Activated T-helper 1 cell treated with Interleukin-2 at 50 U/mL for 16 hours (primary cell): ENCODE measurements at regions not wholly inside any gene's neighbourhood (a gene's known extent, or its start where the extent isn't known, plus 50 kb on each side); places are given as distances from the start of the nearest gene placed in this dataset.
A peak's percentile ranks its signal among the peaks of the same experiment; 100 is the strongest.

ENCODE experiments used
- DNase-seq: peaks from one replicate; pipeline ENCODE4 v3.0.0-alpha.2; 2020; ENCODE audit warnings: low read depth

DNA sequence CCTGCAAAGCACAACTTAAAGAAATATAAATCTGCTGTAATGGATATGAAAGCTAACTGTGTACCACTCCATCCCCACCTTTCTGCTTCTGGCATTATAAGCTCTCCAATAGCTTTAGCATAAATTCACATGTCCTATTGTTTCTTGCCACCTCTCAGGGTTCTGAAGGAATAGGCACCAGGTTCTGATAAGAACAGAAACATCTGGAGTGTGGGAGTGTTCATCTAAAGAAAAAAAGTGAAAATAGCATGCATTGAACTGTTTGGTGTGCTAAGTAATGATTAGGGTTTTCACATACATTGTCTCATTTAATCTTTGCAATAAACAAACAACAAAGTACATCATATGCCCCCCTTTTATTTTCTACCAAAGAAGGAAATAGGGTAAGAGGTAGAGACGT, 72.3 kb downstream of the FAM76B start:
- DNase-seq = no peak

DNA sequence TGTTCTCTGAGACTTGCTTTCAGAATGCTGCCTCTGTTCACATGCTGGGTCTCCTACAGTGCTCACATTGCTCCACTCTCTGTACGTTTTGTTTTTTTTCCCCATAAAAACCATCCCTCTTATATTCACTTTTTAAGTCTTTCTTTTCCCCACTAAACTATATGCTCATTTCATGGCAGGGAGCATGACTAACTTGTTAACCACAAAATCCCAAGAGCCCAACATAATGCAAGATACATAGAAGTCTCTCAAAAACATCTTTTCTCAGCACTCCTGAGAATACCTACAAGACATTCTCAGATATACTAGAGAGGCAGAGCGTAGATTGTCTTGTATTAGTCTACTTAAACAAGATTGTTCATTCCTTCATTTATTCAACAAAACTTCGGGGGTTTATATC, 73.3 kb downstream of the FAM76B start:
- DNase-seq = no peak

DNA sequence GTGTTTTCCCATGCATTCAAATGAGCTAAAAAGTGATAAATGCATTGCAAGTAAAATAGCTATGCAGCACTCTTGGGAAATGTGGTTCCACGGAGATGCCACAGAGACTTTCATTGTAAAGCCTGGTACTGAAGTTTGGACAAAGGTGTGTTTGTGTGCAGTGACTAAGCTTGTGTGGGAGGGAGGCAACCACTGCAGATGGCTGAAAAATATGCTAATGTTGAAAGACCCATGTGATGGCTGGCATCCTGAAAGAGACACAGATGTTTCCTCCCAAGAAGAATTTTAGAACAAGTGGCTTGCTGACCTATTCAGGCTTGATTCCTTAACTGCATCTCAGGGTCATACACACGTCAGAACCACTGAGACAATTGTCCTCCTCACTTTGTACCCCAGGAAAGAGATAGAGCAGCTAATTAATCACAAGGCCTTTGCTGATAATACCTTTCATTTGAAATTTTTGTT, 73.8 kb downstream of the FAM76B start:
- DNase-seq = no peak

DNA sequence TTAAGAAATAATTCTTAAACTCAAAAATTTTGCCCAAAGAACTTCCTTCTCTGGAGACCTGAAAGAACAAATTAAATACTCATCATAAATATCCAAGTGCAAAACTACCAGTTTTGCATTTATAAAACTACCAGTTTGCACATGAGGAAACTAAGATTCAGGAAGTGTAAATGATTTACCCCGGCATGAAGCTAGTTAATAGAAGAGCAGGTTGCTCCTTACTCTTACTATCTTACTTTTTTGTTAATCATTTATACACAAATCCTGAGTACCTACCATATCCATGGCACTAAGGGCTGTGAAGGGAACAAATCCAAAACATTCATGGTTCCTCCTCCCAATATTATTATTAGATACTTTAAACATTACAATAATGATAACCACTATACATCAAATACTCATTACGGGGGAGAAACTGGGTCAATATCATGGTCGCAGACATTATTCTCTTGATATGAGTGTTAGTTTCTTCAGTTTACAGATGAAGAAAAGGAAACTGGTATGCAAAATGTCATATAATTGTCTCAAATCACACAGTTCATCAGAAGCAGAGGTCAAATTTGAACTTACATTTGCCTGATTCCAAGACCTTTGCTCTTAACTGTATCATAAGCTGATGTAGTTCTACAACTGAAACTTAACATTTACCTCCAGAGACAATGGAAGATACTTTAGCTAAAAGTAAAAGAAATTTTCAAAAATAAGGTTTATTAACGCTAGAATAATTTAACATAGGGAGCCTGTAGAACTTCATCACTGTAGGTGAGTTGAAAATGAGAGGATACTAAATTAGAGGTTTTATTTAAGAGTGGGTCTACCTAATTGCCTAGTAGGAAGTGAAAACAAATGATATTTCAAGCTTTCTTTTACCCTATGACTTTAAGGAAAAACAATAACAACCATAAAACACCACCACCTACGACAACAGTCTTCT, 74.5 kb downstream of the FAM76B start:
- no peak for DNase-seq

DNA sequence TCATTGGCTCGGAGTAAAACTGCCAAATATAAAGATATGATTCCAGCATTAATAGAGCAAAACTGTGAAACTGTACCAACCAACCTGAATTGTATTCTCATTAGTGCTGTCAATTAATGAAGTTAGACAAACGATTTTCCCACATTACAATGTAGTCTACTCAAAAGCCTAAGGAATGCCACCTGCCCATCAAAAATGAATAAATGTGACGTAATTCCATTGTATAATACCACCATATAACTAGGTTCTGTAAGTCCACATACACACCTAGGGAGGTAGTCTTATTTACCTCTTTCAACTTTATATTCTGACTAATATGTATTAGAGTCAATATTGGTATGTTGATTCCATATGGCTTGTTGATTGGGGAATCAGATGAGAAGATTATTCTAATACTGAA, 76.2 kb downstream of the FAM76B start:
- no peak for DNase-seq

DNA sequence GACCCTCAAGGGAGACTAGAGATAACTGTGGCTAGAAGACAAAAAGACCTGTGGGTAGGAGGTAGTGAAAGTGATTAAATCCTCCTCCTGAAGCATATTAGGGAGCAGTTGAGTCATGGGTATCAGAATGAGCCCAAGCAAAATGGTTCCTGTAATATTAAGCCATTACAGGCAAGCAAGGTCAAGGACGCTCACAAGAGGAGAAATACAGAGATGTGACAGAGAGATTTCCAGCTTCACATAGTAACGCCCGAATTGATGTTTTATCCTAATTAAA, 77.7 kb downstream of the FAM76B start:
- DNase-seq = no peak

DNA sequence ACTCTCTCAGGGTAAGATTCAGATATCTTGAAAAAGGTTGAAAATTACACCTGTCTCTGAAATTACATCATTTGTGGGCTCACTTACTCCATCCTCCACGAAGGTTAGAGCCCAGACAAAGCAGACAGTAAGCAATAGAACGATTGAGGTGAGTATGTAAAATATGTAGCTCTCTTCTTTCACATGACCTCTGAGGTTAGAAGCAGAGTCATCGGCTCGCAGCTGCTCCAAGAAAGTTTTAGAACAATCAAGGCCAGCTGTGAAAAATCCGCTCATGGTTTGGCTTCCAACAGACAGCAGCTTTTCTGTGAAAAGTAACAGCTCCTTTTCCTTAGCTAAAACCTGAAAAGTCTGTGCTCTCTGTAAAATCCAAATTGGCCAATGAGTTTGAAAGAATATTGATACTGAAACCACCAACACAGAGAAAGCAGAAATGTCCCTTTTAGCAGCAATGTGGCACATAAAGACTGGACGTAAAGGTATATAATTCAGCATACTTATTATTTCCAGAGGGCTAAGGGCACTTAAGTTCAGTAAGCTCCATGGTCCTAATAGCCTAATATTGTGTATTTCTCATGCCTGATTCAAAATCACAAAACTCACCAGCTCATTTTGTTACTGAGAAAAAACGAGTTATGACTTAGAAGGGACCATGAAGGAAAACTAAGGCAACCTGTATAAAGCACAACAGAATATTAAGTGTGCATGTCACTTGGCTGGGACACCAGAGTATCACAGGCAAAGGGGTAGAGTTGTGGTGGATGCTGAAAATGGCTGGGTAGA, 78.2 kb downstream of the FAM76B start:
- DNase-seq = no peak

DNA sequence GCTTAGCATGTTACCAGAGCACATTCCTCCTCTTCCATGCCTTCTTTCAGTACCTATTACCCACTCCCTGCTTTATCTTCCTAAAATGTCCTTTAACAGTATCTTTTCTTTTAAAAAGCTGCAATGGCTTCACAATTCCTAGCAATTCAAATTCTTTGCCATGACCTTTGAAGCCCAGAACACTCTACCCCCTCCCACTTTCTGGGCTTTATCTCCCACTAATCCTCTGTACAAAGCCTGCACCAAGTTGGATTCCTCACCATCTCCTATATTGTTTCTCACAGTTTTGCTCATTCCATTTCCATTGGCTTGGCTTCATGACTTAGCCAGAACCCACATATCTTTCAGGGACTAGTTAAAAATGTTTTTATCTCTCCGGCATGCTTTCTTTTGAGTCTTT, 80.9 kb downstream of the FAM76B start:
- no peak for DNase-seq

DNA sequence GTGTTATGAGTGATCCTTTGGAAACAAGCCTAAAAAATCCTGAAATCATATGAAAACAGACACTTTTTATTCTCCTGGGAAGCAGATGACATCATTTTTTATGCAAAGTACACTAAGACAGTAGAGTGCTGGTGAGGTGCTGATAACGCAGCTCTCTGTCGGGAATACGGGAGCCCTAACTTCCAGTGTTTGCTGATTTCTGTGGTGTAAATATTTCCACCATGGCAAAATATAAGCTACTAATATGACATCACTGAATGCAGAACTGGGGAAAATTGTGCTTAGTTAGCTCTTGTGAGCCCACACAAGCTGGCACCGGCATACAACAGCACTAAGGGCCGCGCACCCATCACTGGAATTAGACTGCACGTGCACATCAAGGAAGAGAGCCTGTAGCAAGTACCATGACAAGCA, 82.6 kb downstream of the FAM76B start:
- DNase-seq = no peak

DNA sequence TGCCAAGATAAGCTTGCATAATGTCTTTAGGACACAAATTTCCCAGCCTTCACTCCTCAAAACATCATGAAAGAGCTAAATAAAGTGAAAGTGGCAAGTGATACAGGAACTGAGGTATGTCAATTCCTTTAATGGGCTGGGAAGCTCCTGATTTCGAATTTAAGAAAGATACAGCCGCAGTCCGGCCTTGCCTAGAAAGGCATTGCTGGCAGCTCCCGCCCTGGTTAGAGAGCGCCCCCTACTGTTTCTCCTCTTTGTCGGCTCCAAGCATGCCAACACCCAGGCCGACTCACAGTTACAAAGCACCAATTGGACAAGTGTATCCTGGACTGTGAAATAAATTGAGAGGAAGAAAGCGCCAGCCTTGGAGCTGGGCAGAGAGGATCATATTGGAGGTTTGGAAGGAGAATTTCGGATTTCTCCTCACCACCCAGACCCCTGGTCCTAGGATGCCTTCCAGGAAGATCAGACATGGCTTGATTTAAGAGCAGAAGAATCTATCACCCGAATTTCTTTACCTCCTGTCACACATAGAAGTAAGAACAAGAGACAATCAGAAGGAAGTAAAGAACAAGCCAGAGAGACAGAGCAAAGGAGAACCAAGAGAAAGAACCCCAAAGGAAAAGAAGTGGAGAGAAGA, 84.0 kb downstream of the FAM76B start:
- DNase-seq = peak; percentile 72

DNA sequence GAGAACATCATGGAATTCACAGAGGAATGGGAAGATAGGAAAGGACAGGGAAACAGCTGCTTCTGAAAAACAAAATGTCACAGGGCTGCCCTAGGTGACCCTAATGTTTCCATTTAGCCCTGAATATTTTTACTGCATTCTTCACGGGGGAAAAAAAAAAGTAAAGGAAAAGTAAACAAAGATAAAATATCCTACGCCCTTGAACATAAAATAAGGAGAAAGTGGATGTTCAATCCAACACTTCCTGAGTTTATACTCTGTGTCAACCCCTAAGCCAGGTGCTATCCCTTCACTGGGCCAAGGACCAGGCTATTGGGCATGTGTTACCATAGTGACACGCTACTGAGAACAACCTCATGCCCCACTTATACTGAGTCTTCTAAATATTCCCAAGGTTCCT, 84.7 kb downstream of the FAM76B start:
- DNase-seq = no peak

DNA sequence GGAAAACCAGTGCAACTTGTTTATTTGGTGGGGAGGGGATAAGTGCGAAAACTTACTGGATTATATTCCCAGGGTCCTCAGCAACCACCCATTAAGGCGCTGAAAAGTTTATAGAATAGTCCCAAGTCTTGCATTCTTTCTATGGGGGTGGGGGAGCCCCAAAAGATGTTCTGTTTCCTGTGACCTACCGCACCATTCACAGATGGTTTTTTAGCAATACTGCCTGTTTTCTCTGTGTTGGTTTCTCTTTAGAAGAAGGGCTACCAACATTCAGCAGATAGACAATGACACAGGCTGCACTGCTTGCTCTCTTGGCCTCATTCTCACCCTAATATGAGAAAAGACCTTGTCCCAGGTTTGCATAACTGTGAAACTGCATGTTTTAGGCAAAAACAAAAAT, 86.5 kb downstream of the FAM76B start:
- DNase-seq = no peak

DNA sequence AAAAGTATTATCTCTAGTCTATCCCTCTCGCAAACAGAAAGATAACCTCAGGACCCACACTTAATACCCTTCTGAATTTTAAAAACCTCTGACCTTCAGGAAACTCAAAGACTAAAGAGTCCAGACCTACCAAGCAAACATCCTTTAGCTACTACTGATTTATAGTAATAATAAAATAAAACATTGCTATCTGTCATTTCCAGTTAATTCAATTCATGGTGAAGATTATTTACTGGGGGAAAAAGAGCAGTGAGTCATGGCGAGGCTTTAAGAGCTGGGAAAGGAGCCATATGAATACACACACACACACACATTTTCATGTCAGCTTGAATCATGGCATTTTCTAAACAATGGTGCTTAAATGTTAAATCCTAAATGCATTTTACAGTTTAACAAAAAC, 87.1 kb downstream of the FAM76B start:
- no peak for DNase-seq

DNA sequence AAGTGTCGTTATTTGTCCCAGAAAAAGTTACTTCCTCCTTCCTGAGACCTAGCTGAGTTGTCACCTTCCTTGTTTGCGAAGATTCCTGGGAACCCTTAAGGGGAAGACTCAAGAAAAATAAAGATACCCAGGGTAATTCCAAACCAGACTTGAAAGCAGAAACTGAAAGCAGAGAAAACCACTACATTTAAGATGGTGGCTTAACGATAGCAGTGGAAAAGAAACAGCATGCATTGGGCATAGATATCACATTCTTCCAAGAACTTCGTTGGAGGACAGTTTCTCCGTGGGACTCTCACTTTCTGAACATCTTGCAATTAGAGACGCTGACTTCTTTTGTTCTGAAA, 89.1 kb downstream of the FAM76B start:
- DNase-seq = no peak

DNA sequence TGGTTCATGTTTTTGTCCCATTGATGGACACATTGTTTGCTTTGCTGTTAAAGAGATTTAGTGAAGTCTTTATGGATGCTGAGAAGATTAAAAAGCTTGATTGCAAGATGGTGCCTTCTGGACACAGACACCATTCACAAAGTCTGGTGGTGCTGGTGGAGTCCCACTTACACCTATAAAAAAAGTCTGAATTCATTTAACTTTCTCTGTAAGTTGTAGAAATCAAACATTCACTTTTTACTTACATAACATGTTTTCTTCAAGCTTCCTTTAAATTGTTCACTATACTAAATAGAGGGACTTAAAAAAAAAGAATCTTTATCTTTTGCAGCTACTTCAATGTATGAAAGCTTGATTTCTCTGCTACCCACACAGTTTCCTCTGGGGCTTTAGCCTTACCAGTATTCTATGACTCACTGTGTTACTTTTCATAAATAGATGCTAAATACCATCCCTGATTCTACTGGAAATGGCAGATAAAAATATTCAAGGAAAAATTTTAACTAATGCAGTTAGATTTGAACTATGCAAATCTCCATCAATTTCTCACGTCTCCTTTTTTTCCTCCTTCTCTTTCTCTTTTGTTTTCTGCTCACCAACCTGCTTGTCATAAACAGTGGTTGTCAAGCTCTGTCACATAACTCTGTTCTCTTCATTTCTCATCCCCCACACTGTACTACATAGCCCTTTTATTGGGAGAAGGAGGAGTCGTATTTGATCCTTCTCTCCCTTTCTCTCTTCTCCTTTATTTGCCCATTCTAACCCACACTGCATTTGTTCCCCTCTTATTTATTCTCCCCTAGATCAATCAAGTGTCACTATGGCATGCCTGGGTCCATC, 89.7 kb downstream of the FAM76B start:
- DNase-seq = no peak

DNA sequence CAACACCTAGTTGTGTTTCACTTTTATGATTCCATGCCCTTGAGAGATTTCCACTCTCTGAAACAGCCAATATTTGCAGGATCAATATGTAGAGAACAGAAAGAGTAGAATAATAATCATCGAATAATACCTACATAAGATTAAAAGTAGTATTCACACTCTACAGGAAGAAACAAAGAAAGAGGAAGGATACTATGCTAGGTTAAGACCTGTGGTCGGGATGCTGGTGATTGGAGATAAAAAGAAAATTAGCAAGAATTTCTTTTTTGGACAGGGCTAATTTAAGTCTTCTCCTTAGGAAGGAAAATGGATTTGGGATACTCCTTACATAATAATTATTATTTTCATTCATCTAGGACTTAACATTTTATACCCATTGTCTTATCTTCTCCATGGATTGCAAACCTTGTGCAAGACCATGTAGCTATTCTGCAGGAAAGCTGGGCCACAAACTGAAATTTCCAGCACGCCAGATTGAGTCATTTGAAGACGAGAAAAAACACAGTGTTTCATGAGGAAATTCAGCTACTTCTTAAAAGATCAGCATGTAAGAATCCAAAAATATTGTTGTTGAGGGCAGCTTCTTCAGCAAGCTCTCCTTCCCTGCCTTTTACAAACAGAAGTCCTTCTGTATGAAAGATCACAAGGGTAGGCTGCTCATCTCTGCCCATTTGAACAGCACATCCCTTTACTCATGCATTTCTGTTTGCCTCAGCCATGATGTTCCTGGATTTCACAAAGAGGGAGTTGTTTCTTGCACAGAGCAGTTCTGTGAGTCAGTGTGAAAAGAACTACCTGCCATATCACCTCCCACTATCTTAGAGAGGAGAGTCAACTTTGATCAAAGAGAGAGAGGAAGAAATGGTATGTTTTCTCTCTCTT, 90.7 kb downstream of the FAM76B start:
- DNase-seq = no peak

DNA sequence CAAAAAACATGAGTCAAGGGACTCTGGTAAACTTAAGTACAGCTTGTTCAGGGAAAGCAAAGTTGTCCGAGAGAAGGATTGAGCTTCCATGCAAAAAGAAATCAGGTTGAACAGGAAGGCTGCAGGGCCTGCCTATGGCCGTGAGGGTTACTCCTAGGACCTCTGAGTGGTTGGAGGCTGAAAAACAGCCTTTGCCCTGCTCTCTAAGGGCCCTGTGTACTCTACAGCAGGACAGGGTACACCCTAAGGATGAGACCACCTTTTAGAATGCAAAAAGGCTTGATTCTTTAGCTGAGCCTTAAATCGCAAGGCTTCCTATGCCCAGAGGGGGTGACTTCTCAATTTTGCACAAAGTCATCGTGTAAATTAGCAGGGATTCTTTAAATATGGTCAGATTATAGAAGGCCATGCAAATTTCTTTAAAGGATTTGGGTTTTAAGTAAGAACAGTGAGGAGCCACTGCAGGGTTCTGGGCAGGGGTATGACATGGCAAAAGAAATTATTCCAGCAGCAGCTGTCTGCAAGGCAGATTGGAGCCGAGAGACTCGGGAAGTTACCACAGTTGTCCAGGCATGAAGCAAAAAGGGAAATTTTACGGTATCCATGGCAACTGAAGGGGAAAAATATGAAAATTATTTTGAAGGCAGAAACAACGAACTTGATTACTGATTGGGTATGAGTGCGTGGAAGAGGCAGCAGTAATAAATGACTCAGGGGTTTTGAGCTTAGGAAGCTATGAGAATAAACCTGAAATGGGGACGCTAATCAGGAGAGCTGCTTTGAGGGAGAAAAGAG, 91.8 kb downstream of the FAM76B start:
- DNase-seq = no peak

DNA sequence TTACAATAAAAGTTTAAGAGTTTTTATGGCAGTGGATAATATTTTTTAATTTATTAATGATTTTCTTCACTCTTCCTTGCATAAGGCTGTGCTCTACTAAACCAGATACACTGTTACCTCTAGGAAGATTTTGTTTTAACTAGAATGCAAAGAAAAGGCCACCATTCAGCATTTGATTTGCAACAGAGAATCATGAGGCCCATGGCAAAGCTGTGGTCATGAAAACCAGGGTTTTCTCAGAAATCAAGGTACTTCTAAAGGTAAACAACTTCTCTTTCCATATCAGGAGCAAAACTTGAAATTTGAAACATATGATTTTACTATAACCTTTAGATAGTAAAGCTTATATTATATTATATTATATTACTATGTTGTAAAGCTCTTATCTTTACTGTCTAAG, 94.4 kb downstream of the FAM76B start:
- no peak for DNase-seq

DNA sequence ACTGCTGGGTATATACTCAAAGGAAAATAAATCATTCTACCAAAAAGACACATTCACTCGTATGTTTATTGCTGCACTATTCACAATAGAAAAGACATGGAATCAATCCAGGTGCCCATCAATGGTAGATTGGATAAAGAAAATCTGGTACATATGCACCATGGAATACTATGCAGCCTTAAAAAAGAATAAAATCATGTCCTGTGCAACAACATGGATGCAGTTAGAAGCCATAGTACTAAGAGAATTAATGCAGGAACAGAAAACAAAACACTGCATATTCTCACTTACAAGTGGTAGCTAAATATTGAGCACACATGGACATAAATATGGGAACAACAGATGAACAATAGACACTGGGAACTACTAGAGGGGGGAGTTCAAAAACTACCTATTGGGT, 96.3 kb downstream of the FAM76B start:
- no peak for DNase-seq

DNA sequence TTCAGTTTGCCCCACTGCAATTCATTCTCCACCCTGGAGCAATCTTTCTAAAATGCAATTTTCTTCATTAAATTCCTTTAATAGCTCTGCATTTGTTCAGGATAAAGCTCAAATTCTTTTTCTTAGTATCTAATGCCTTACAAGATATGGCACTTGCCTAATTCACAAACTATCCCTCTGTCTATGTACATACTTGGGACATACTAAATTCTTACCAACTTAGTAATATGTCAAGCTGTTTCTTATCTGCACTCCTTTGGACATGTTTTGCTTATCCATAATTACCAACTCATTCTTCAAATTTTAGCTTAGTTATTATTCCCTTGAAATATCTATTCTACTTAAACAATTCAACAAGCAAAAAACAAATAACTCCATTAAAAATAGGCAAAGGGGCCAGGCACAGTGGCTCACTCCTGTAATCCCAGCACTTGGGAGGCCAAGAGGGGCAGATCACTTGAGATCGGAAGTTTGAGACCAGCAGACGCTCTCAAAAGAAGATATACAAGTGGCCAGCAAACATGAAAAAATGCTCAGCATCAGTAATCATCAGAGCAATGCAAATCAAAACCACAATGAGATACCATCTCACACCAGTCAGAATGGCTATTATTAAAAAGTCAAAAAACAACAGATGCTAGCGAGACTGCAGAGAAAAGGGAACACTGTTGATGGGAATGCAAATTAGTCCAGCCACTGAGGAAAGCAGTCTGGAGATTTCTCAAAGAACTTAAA, 96.9 kb downstream of the FAM76B start:
- no peak for DNase-seq
